ENCODE measurements at regions not wholly inside any gene's neighbourhood (a gene's known extent, or its start where the extent isn't known, plus 50 kb on each side); places are given as distances from the start of the nearest gene placed in this dataset.

- Histone ChIP-seq H4K20me1 (ENCODE audit: insufficient read depth, low read length) (no peaks in the 10 kb centered on the region), H3K36me3 (replicated peaks; ENCODE audit: insufficient read depth, low read length) (no peaks in the 10 kb centered on the region), H3K27ac (ENCODE audit: low read length) (no peak overlapping the region), H3K27me3 (replicated peaks; ENCODE audit: insufficient read depth, low read length) (no peaks in the 10 kb centered on the region), H3K9me3 (replicated peaks; ENCODE audit: insufficient read depth, low read length) (no peaks in the 10 kb centered on the region), H3K4me1 (ENCODE audit: low read length) (no peaks in the 10 kb centered on the region), H3K4me2 (ENCODE audit: low read depth, low read length) (no peak overlapping the region), H3K4me3 (ENCODE audit: low read length) (no peak overlapping the region), H3K9me2 (replicated peaks; ENCODE audit: insufficient read depth, low read length) (no peaks in the 10 kb centered on the region), H3K9ac (ENCODE audit: low read length) (no peak overlapping the region), H3K79me2 (ENCODE audit: low read length) (no peaks in the 10 kb centered on the region), H3F3A (ENCODE audit: insufficient read depth, low read length) (no peaks in the 10 kb centered on the region), H2AFZ (ENCODE audit: low read length) (no peak overlapping the region)
- no peak for DNase-seq
- TF ChIP-seq CTCF (IDR thresholded peaks at IDR 0.05; ENCODE audit: low read length) (no peak), EZH2phosphoT487 (IDR thresholded peaks at IDR 0.05; ENCODE audit: low read length) (no peak), EZH2 (optimal IDR thresholded peaks at IDR 0.05; ENCODE audit: low read depth, low read length) (no peak)
Observed at GRCh38 chr15:69863446-69863845, 234.3 kb downstream of the TLE3 start.

GRCh38 chr15:69865369-69865768 lies 232.3 kb downstream of the TLE3 start:
- no peak overlapping the region for H2AFZ ChIP-seq (ENCODE audit: low read length)
- no peak overlapping the region for H3K4me3 ChIP-seq (ENCODE audit: low read length)
- no peak for DNase-seq
- no peaks in the 10 kb centered on the region for H4K20me1 ChIP-seq (ENCODE audit: insufficient read depth, low read length)
- no peak overlapping the region for H3K9ac ChIP-seq (ENCODE audit: low read length)
- no peaks in the 10 kb centered on the region for H3K79me2 ChIP-seq (ENCODE audit: low read length)
- H3K9me3 ChIP-seq (replicated peaks; ENCODE audit: insufficient read depth, low read length), result no peaks in the 10 kb centered on the region
- H3K27me3 ChIP-seq (replicated peaks; ENCODE audit: insufficient read depth, low read length), result no peaks in the 10 kb centered on the region
- H3K36me3 ChIP-seq (replicated peaks; ENCODE audit: insufficient read depth, low read length), result no peaks in the 10 kb centered on the region
- H3K9me2 ChIP-seq (replicated peaks; ENCODE audit: insufficient read depth, low read length), result no peaks in the 10 kb centered on the region
- TF ChIP-seq EZH2phosphoT487 (IDR thresholded peaks at IDR 0.05; ENCODE audit: low read length) (no peak), EZH2 (optimal IDR thresholded peaks at IDR 0.05; ENCODE audit: low read depth, low read length) (no peak), CTCF (IDR thresholded peaks at IDR 0.05; ENCODE audit: low read length) (no peak)
- H3K4me1 ChIP-seq (ENCODE audit: low read length), result peaks cover 14% of the 10 kb centered on the region
- H3K4me2 ChIP-seq (ENCODE audit: low read depth, low read length), result no peak overlapping the region
- H3F3A ChIP-seq (ENCODE audit: insufficient read depth, low read length), result peaks cover 8% of the 10 kb centered on the region; the same call in 1 of the 2 replicates
- H3K27ac ChIP-seq (ENCODE audit: low read length), result no peak overlapping the region

GRCh38 chr15:69868756-69869155 lies 229.0 kb downstream of the TLE3 start:
- Histone ChIP-seq H3K9ac (ENCODE audit: low read length) (no peak overlapping the region), H3F3A (ENCODE audit: insufficient read depth, low read length) (peaks cover 8% of the 10 kb centered on the region; the same call in 1 of the 2 replicates), H3K4me1 (ENCODE audit: low read length) (peaks cover 20% of the 10 kb centered on the region), H3K36me3 (replicated peaks; ENCODE audit: insufficient read depth, low read length) (no peaks in the 10 kb centered on the region), H3K79me2 (ENCODE audit: low read length) (no peaks in the 10 kb centered on the region), H4K20me1 (ENCODE audit: insufficient read depth, low read length) (no peaks in the 10 kb centered on the region), H3K27me3 (replicated peaks; ENCODE audit: insufficient read depth, low read length) (no peaks in the 10 kb centered on the region), H3K9me3 (replicated peaks; ENCODE audit: insufficient read depth, low read length) (no peaks in the 10 kb centered on the region), H2AFZ (ENCODE audit: low read length) (no peak overlapping the region), H3K4me3 (ENCODE audit: low read length) (no peak overlapping the region), H3K9me2 (replicated peaks; ENCODE audit: insufficient read depth, low read length) (no peaks in the 10 kb centered on the region), H3K27ac (ENCODE audit: low read length) (no peak overlapping the region), H3K4me2 (ENCODE audit: low read depth, low read length) (no peak overlapping the region)
- TF ChIP-seq CTCF (IDR thresholded peaks at IDR 0.05; ENCODE audit: low read length), result no peak
- no peak for TF ChIP-seq EZH2phosphoT487 (IDR thresholded peaks at IDR 0.05; ENCODE audit: low read length)
- TF ChIP-seq EZH2 (optimal IDR thresholded peaks at IDR 0.05; ENCODE audit: low read depth, low read length), result no peak
- no peak for DNase-seq

All from MM.1S (cell line).